B cell (primary cell): ENCODE measurements at regions not wholly inside any gene's neighbourhood (a gene's known extent, or its start where the extent isn't known, plus 50 kb on each side); places are given as distances from the start of the nearest gene placed in this dataset.

Experiments
- ATAC-seq: fragments of 200-7000 bp; cut with Tn5 transposase; one replicate; pipeline ENCODE4 v1.10.0; 2021; ENCODE audit warnings: low read depth, mild to moderate bottlenecking, moderate number of reproducible peaks, moderate library complexity
- CTCF ChIA-PET: fragments of 350-600 bp; sonication (Branson Sonifier 250); formaldehyde crosslinking; loops from one replicate; lab custom pipeline; 2021; ENCODE audit warnings: antibody characterized with exemption, inconsistent platforms; lab: Charles Lee
- POLR2A ChIA-PET: fragments of 350-600 bp; sonication (Branson Sonifier 250); formaldehyde crosslinking; loops from one replicate; lab custom pipeline; 2021; ENCODE audit warnings: antibody characterized with exemption; lab: Charles Lee
- DNase-seq: peaks from one replicate; pipeline ENCODE4 v3.0.0; 2013
- H2AFZ ChIP-seq: 2 replicates; pipeline ENCODE4 v1.6.1; 2012; ENCODE audit warnings: mild to moderate bottlenecking, low read depth, low read length; ENCODE audit not compliant: insufficient read depth, poor library complexity, severe bottlenecking
- H3K27ac ChIP-seq, 2 donors: 1 replicate in 1 of 2; 2 replicates in 1 of 2; pipeline ENCODE4 v1.5.1; 2012 to 2013; ENCODE audit warnings: low read length in 2 of 2, mild to moderate bottlenecking in 2 of 2, moderate library complexity in 1 of 2
- H3K27me3 ChIP-seq, 4 experiments: fragments of 200-600 bp in 1 of 4; sonication (generic) in 1 of 4; replicated peaks in 1 of 4; 1 replicate in 2 of 4; 2 replicates in 2 of 4; pipeline versions ENCODE4 v1.6.1 to v1.7.0; 2013 to 2016; ENCODE audit warnings: low read length in 3 of 4, mild to moderate bottlenecking in 2 of 4, mixed read lengths in 1 of 4, moderate library complexity in 1 of 4; ENCODE audit not compliant: insufficient read depth in 4 of 4, control insufficient read depth in 3 of 4; ENCODE audit errors: control extremely low read depth in 1 of 4
- H3K36me3 ChIP-seq, 2 experiments: replicated peaks in 1 of 2; 1 replicate in 1 of 2; 2 replicates in 1 of 2; pipeline versions ENCODE4 v1.6.1 to v1.7.1; 2013; ENCODE audit warnings: low read length in 1 of 2; ENCODE audit not compliant: insufficient read depth in 2 of 2, control insufficient read depth in 1 of 2; ENCODE audit errors: control extremely low read depth in 1 of 2, extremely low read depth in 1 of 2
- H3K4me1 ChIP-seq, 2 donors: fragments of 200-600 bp in 1 of 2; sonication (generic) in 1 of 2; 1 replicate in 1 of 2; 2 replicates in 1 of 2; pipeline versions ENCODE4 v1.5.1 to v1.6.1; 2013 to 2017; ENCODE audit warnings: low read length in 2 of 2; ENCODE audit not compliant: control insufficient read depth in 2 of 2, insufficient read depth in 2 of 2
- H3K4me2 ChIP-seq: replicated peaks from 2 replicates; pipeline ENCODE3; 2012; ENCODE audit warnings: mild to moderate bottlenecking, low read depth, low read length; ENCODE audit not compliant: poor library complexity, severe bottlenecking
- H3K4me3 ChIP-seq, 5 experiments: fragments of 200-600 bp in 1 of 5; sonication (generic) in 1 of 5; 1 replicate in 3 of 5; 2 replicates in 2 of 5; pipeline versions ENCODE4 v1.5.1 to v1.7.0; 2011 to 2016; ENCODE audit warnings: low read length in 4 of 5, mild to moderate bottlenecking in 4 of 5, low read depth in 2 of 5, control low read depth in 1 of 5, moderate library complexity in 1 of 5; ENCODE audit not compliant: insufficient read depth in 1 of 5; ENCODE audit errors: control extremely low read depth in 1 of 5, extremely low read depth in 1 of 5
- H3K79me2 ChIP-seq: fragments of 200-600 bp; sonication (generic); one replicate; pipeline ENCODE4 v1.6.0; 2016; ENCODE audit warnings: low read length; ENCODE audit not compliant: control insufficient read depth, insufficient read depth
- H3K9ac ChIP-seq: fragments of 200-600 bp; sonication (generic); 2 replicates; pipeline ENCODE4 v1.6.1; 2017; ENCODE audit warnings: mild to moderate bottlenecking, low read length, moderate library complexity
- H3K9me3 ChIP-seq, 3 donors: one replicate each; pipeline versions ENCODE4 v1.6.1 to v1.7.1; 2013; ENCODE audit warnings: low read length in 2 of 3; ENCODE audit not compliant: control insufficient read depth in 2 of 3, insufficient read depth in 1 of 3; ENCODE audit errors: control extremely low read depth in 1 of 3
- H4K20me1 ChIP-seq: 2 replicates; pipeline ENCODE4 v1.6.0; 2012; ENCODE audit warnings: mild to moderate bottlenecking, low read length; ENCODE audit not compliant: insufficient read depth, control insufficient read depth, poor library complexity, severe bottlenecking
- H3K27ac Mint-ChIP-seq: one replicate; pipeline ENCODE4 v1.8.0; 2021; ENCODE audit warnings: mixed read lengths
- H3K27me3 Mint-ChIP-seq: one replicate; pipeline ENCODE4 v1.8.0; 2021; ENCODE audit warnings: mixed read lengths
- H3K4me1 Mint-ChIP-seq: one replicate; pipeline ENCODE4 v1.8.0; 2021; ENCODE audit warnings: mixed read lengths
- H3K4me3 Mint-ChIP-seq: one replicate; pipeline ENCODE4 v1.8.0; 2021; ENCODE audit warnings: mixed read lengths
- H3K9me3 Mint-ChIP-seq: one replicate; pipeline ENCODE4 v1.8.0; 2022; ENCODE audit warnings: mixed read lengths; ENCODE audit not compliant: insufficient read depth
- CTCF ChIP-seq: fragments of 200-600 bp; IDR thresholded peaks from one replicate; pipeline ENCODE4 v1.8.0; 2022; ENCODE audit warnings: antibody characterized with exemption, mild to moderate bottlenecking
- EZH2 ChIP-seq: IDR thresholded peaks from 2 replicates; pipeline ENCODE4 v1.6.1; 2012; ENCODE audit warnings: borderline replicate concordance, low read depth, mild to moderate bottlenecking, moderate library complexity, low read length; ENCODE audit not compliant: insufficient read depth, poor library complexity, severe bottlenecking
- WGBS: methylation state at CpG from one replicate; pipeline ENCODE4 v1.1.5; 2013; ENCODE audit warnings: missing lambda C conversion rate; ENCODE audit not compliant: insufficient coverage; 5-methylcytosine and 5-hydroxymethylcytosine counted together
- intact Hi-C: fragments of 100-400 bp; cut with micrococcal nuclease; formaldehyde crosslinking; loops from one replicate; pipeline ENCODE4 v1.10.0; 2022

- no peak overlapping the region for H3K27ac Mint-ChIP-seq
- Histone ChIP-seq H3K27me3 (peaks cover 0 to 8% (median 0%) of the 10 kb centered on the region in 4 experiments), H3K9ac (no peak overlapping the region), H3K27ac (no peak overlapping the region), H3K4me3 (no peak overlapping the region), H2AFZ (no peak overlapping the region), H4K20me1 (no peaks in the 10 kb centered on the region), H3K4me1 (no peaks in the 10 kb centered on the region), H3K36me3 (no peaks in the 10 kb centered on the region), H3K9me3 (peaks cover 0 to 1% (median 0%) of the 10 kb centered on the region in 3 donors), H3K4me2 (no peak overlapping the region), H3K79me2 (no peaks in the 10 kb centered on the region)
- H3K4me1 Mint-ChIP-seq: no peaks in the 10 kb centered on the region
- WGBS: 80% methylated on average over 1 of the region's 5 CpGs
- DNase-seq (no peak), ATAC-seq (no peak)
- TF ChIP-seq CTCF: no peak
- no peaks in the 10 kb centered on the region for H3K9me3 Mint-ChIP-seq
- CTCF ChIA-PET: no interaction called here
- POLR2A ChIA-PET: no interaction called here
- intact Hi-C loops: no loop called here
- H3K27me3 Mint-ChIP-seq: peaks cover 5% of the 10 kb centered on the region
- H3K4me3 Mint-ChIP-seq: no peak overlapping the region
Measured at GRCh38 chr2:176734868-176735267, 465.6 kb downstream of the MTX2 start.

- intact Hi-C loops: no loop called here
- peaks cover 6% of the 10 kb centered on the region for H3K4me1 Mint-ChIP-seq
- CTCF ChIA-PET: no interaction called here
Measured at GRCh38 chr2:176742271-176742670, 470.3 kb upstream of the HNRNPA3 start.

More at GRCh38 chr2:176742271-176742670, 470.3 kb upstream of the HNRNPA3 start:
- Histone ChIP-seq H3K9me3 (peaks cover 0 to 1% (median 0%) of the 10 kb centered on the region in 3 donors), H3K9ac (no peak overlapping the region), H2AFZ (no peak overlapping the region), H3K27ac (no peak overlapping the region), H3K4me1 (peaks cover 0 to 11% of the 10 kb centered on the region in 2 donors), H3K4me2 (no peak overlapping the region), H3K36me3 (no peaks in the 10 kb centered on the region), H3K27me3 (peaks cover 0 to 5% (median 0%) of the 10 kb centered on the region in 4 experiments), H4K20me1 (no peaks in the 10 kb centered on the region), H3K79me2 (no peaks in the 10 kb centered on the region), H3K4me3 (no peak overlapping the region)
- WGBS: no CpG with 5 or more reads among the region's 1 CpG
- Mint-ChIP-seq H3K4me3 (no peak overlapping the region), H3K9me3 (no peaks in the 10 kb centered on the region), H3K27me3 (peaks cover 19% of the 10 kb centered on the region), H3K27ac (no peak overlapping the region)
- POLR2A ChIA-PET: no interaction called here
- ATAC-seq (no peak), DNase-seq (no peak)
- TF ChIP-seq CTCF (no peak), EZH2 (no peak)
